ENCODE measurements at regions not wholly inside any gene's neighbourhood (a gene's known extent, or its start where the extent isn't known, plus 50 kb on each side); places are given as distances from the start of the nearest gene placed in this dataset.

DNA sequence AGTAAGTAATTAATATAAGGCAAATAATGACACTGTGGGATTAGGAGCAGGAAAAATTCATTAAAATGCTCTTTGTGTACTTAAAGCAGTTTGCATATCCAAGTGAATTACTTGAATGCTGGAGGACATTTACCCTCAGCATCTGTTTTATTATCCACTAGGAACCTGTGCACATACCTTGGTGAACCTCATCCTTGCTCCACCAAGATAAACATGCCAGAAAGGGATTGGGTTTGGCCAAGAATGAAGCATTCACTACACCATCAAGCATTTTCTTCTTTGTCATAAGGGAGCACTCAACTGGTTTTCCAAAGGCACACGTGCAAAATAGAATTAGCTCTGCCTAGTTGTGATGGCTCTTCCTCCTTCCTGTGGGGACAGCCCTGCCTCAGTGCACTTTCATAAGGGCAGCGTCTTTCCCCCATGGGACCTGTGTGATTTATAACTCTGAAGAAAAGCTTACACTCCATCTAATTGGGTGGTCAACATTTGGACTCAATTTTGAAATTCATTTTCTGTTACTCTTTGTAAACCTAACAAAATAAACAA is 291.7 kb downstream of the USP46 start:
- TF ChIP-seq, protein P1, sequence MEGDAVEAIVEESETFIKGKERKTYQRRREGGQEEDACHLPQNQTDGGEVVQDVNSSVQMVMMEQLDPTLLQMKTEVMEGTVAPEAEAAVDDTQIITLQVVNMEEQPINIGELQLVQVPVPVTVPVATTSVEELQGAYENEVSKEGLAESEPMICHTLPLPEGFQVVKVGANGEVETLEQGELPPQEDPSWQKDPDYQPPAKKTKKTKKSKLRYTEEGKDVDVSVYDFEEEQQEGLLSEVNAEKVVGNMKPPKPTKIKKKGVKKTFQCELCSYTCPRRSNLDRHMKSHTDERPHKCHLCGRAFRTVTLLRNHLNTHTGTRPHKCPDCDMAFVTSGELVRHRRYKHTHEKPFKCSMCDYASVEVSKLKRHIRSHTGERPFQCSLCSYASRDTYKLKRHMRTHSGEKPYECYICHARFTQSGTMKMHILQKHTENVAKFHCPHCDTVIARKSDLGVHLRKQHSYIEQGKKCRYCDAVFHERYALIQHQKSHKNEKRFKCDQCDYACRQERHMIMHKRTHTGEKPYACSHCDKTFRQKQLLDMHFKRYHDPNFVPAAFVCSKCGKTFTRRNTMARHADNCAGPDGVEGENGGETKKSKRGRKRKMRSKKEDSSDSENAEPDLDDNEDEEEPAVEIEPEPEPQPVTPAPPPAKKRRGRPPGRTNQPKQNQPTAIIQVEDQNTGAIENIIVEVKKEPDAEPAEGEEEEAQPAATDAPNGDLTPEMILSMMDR (IDR thresholded peaks at IDR 0.05; ENCODE audit: unreplicated experiment), result no peak
- no peak overlapping the region for H3K4me3 Mint-ChIP-seq (ENCODE audit: low read depth)
- no peak for DNase-seq (ENCODE audit: low spot score, unreplicated experiment)
- no peaks in the 10 kb centered on the region for H3K4me1 Mint-ChIP-seq (ENCODE audit: low read depth)
- H3K27ac Mint-ChIP-seq, result no peak overlapping the region
- H3K27me3 Mint-ChIP-seq, result no peaks in the 10 kb centered on the region
- H3K9me3 Mint-ChIP-seq (ENCODE audit: low read depth), result no peaks in the 10 kb centered on the region
- H3K36me3 Mint-ChIP-seq (ENCODE audit: insufficient read depth), result no peaks in the 10 kb centered on the region

DNA sequence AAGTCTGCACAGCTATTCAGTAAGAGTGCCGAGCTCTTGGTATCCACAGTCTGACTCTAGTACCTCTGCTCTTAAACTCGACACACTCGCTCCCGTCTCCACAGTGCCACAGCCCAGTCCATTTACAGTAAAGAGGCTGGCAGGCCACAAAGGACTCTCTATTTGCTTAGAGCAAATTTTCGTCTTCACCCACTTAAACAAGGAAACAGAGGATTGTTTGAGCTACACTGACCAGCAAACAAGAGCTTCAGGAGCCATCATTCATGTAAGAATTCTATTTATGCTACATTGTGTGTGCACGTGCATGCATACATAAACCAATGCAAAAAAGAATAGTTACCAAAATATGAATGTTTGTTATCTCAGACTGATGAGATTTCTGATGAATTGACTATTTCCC is 290.2 kb downstream of the USP46 start:
- no peaks in the 10 kb centered on the region for H3K9me3 Mint-ChIP-seq (ENCODE audit: low read depth)
- TF ChIP-seq, protein P1 (IDR thresholded peaks at IDR 0.05; ENCODE audit: unreplicated experiment), result no peak
- no peak overlapping the region for H3K27ac Mint-ChIP-seq
- no peaks in the 10 kb centered on the region for H3K27me3 Mint-ChIP-seq
- H3K4me3 Mint-ChIP-seq (ENCODE audit: low read depth), result no peak overlapping the region
- no peaks in the 10 kb centered on the region for H3K36me3 Mint-ChIP-seq (ENCODE audit: insufficient read depth)
- no peak for DNase-seq (ENCODE audit: low spot score, unreplicated experiment)
- H3K4me1 Mint-ChIP-seq (ENCODE audit: low read depth), result no peaks in the 10 kb centered on the region

DNA sequence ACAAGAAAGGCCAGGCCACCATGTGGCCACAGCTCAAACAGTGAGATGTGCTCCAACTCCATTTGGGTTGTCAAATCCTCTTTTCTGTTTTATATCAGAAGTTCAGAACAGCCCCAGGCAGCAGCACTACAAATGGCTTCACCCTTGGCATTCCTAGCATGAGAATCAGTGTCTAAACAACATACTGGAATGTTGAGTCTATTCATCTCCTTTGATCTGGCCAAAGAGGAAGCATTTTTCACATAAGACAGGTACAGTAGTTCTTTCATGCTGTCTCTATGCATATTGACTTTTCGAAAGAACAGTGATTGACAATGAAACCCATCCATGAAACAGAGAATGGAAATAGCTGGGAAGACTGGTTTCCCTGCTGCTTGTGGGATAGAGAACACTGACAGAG is 289.5 kb downstream of the USP46 start:
- H3K36me3 Mint-ChIP-seq (ENCODE audit: insufficient read depth), result no peaks in the 10 kb centered on the region
- H3K9me3 Mint-ChIP-seq (ENCODE audit: low read depth), result no peaks in the 10 kb centered on the region
- TF ChIP-seq, protein P1 (IDR thresholded peaks at IDR 0.05; ENCODE audit: unreplicated experiment), result no peak
- no peak overlapping the region for H3K4me3 Mint-ChIP-seq (ENCODE audit: low read depth)
- no peaks in the 10 kb centered on the region for H3K4me1 Mint-ChIP-seq (ENCODE audit: low read depth)
- peaks cover under 1% of the 10 kb centered on the region for H3K27me3 Mint-ChIP-seq
- no peak overlapping the region for H3K27ac Mint-ChIP-seq
- no peak for DNase-seq (ENCODE audit: low spot score, unreplicated experiment)

DNA sequence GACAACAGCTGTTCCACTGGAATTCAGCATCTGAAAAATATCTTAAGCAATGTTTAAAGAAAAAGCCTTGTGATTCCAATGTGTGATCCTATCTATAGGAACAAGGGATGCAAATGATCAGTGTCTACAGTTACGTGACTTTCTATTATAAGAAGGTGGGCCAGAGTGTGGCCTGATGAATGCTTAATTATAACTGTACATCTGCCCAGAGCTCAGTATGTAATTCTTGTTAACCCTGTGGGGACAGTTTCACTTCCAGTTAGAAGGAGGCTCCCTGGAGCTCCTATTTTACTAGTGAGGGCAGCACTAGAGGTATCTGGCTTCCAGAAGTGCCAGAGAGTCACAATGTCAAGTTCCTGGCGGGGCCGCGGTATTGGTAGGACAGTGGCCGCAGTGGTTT is 288.5 kb downstream of the USP46 start:
- no peaks in the 10 kb centered on the region for H3K9me3 Mint-ChIP-seq (ENCODE audit: low read depth)
- no peaks in the 10 kb centered on the region for H3K36me3 Mint-ChIP-seq (ENCODE audit: insufficient read depth)
- H3K4me1 Mint-ChIP-seq (ENCODE audit: low read depth), result no peaks in the 10 kb centered on the region
- DNase-seq (ENCODE audit: low spot score, unreplicated experiment), result no peak
- no peak overlapping the region for H3K27ac Mint-ChIP-seq
- peaks cover 3% of the 10 kb centered on the region for H3K27me3 Mint-ChIP-seq
- TF ChIP-seq, protein P1 (IDR thresholded peaks at IDR 0.05; ENCODE audit: unreplicated experiment), result no peak
- H3K4me3 Mint-ChIP-seq (ENCODE audit: low read depth), result no peak overlapping the region

DNA sequence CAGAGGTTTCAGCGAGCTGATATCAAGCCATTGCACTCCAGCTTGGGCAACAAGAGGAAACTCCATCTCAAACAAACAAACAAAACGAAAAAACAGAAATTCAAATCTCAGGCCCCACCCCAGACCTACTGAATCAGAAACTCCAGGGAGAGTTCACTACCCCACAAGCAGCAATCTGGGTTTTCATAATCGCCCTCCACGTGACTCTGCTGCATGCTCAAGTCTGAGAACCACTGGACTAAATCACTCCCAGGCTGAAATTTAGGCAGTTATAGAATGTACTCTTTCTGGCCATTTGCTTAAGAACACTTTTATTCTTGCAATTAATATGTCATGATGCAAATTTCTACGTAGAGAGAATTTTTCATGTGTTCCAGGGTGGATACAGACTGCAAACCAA is 287.3 kb downstream of the USP46 start:
- TF ChIP-seq, protein P1 (IDR thresholded peaks at IDR 0.05; ENCODE audit: unreplicated experiment), result no peak
- no peak for DNase-seq (ENCODE audit: low spot score, unreplicated experiment)
- H3K9me3 Mint-ChIP-seq (ENCODE audit: low read depth), result no peaks in the 10 kb centered on the region
- H3K4me1 Mint-ChIP-seq (ENCODE audit: low read depth), result no peaks in the 10 kb centered on the region
- H3K27ac Mint-ChIP-seq, result no peak overlapping the region
- H3K36me3 Mint-ChIP-seq (ENCODE audit: insufficient read depth), result no peaks in the 10 kb centered on the region
- H3K4me3 Mint-ChIP-seq (ENCODE audit: low read depth), result no peak overlapping the region
- peaks cover 3% of the 10 kb centered on the region for H3K27me3 Mint-ChIP-seq

All from progenitor cell of endocrine pancreas (in vitro differentiated cells).